Endodermal cell (in vitro differentiated cells): ENCODE measurements at regions not wholly inside any gene's neighbourhood (a gene's known extent, or its start where the extent isn't known, plus 50 kb on each side); places are given as distances from the start of the nearest gene placed in this dataset.

ENCODE experiments used
- DNase-seq: peaks from one replicate; pipeline ENCODE4 v3.0.0-alpha.2; 2017
- H3K27ac ChIP-seq: 2 replicates; pipeline ENCODE4 v1.5.1; 2013; ENCODE audit warnings: mild to moderate bottlenecking, low read depth, low read length, moderate library complexity
- H3K27me3 ChIP-seq: 2 replicates; pipeline ENCODE4 v1.6.1; 2013; ENCODE audit warnings: mild to moderate bottlenecking, low read length, moderate library complexity; ENCODE audit not compliant: insufficient read depth, control insufficient read depth, poor library complexity, severe bottlenecking
- H3K36me3 ChIP-seq: 2 replicates; pipeline ENCODE4 v1.7.0; 2013; ENCODE audit warnings: mild to moderate bottlenecking, low read length, moderate library complexity; ENCODE audit not compliant: control insufficient read depth, insufficient read depth
- H3K4me1 ChIP-seq: one replicate; pipeline ENCODE4 v1.7.0; 2013; ENCODE audit warnings: low read length; ENCODE audit not compliant: control insufficient read depth, insufficient read depth
- H3K4me3 ChIP-seq: 2 replicates; pipeline ENCODE4 v1.5.1; 2013; ENCODE audit warnings: mild to moderate bottlenecking, low read length, moderate library complexity
- H3K9ac ChIP-seq: 2 replicates; pipeline ENCODE4 v1.6.1; 2013; ENCODE audit warnings: mild to moderate bottlenecking, low read length, moderate library complexity; ENCODE audit not compliant: poor library complexity, severe bottlenecking; ENCODE audit errors: extremely low read depth
- H3K9me3 ChIP-seq: 2 replicates; pipeline ENCODE4 v1.6.1; 2013; ENCODE audit warnings: mild to moderate bottlenecking, low read length, moderate library complexity; ENCODE audit not compliant: control insufficient read depth
- H3K27ac Mint-ChIP-seq: 2 replicates; pipeline ENCODE4 v1.8.0; 2020; ENCODE audit warnings: mixed read lengths
- H3K27me3 Mint-ChIP-seq: 2 replicates; pipeline ENCODE4 v1.8.0; 2021; ENCODE audit warnings: mild to moderate bottlenecking, mixed read lengths; ENCODE audit not compliant: insufficient read depth
- H3K36me3 Mint-ChIP-seq: 2 replicates; pipeline ENCODE4 v1.8.0; 2020; ENCODE audit warnings: low read depth, mixed read lengths
- H3K4me1 Mint-ChIP-seq: 2 replicates; pipeline ENCODE4 v1.8.0; 2020; ENCODE audit warnings: mixed read lengths
- H3K4me3 Mint-ChIP-seq: 2 replicates; pipeline ENCODE4 v1.8.0; 2020; ENCODE audit warnings: mild to moderate bottlenecking, moderate library complexity, mixed read lengths
- H3K9me3 Mint-ChIP-seq: 2 replicates; pipeline ENCODE4 v1.8.0; 2020; ENCODE audit warnings: mild to moderate bottlenecking, mixed read lengths
- CTCF ChIP-seq: fragments of 200-600 bp; sonication (generic); conservative IDR thresholded peaks from 2 replicates; pipeline ENCODE4 v1.5.0; 2021; ENCODE audit warnings: antibody characterized with exemption, mild to moderate bottlenecking
- WGBS, 2 experiments: methylation state at CpG; one replicate each; pipeline versions ENCODE4 v1.1.5 to v1.1.7; 2013; ENCODE audit warnings: missing lambda C conversion rate in 2 of 2, mixed read lengths in 1 of 2; ENCODE audit not compliant: insufficient coverage in 1 of 2, insufficient read length in 1 of 2; 5-methylcytosine and 5-hydroxymethylcytosine counted together

DNA sequence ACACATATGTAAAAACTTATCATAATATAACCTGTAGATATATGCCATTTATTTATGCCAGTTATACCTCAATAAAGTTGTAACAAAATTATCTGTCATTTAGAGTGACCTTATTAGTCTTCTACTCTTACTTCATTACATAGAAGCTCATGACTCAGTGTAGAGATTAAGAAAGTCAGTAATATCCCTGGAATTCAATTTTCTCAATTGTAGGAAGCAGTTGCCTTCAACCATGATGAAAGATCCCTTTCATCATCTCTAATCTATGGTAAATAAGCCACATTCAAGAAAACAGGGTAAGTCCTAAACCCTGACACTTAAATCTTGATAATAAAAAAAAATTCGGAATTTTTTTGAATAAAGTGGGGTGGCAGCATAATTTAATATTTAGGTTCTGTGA lies 216.5 kb upstream of the PEX5L start:
- Histone ChIP-seq H3K36me3 (no peaks in the 10 kb centered on the region), H3K9ac (no peak overlapping the region), H3K27me3 (no peaks in the 10 kb centered on the region), H3K27ac (no peak overlapping the region), H3K4me3 (no peak overlapping the region), H3K4me1 (no peaks in the 10 kb centered on the region), H3K9me3 (peaks cover 5% of the 10 kb centered on the region)
- WGBS, 2 experiments: 76% methylated on average over 1 of the region's 1 CpG; no CpG with 5 or more reads in 1 of the 2 experiments
- no peak for DNase-seq
- Mint-ChIP-seq H3K4me3 (no peak overlapping the region), H3K36me3 (no peaks in the 10 kb centered on the region), H3K4me1 (no peaks in the 10 kb centered on the region), H3K27ac (no peak overlapping the region), H3K9me3 (peaks cover 6% of the 10 kb centered on the region), H3K27me3 (no peaks in the 10 kb centered on the region)
- no peak for TF ChIP-seq CTCF

DNA sequence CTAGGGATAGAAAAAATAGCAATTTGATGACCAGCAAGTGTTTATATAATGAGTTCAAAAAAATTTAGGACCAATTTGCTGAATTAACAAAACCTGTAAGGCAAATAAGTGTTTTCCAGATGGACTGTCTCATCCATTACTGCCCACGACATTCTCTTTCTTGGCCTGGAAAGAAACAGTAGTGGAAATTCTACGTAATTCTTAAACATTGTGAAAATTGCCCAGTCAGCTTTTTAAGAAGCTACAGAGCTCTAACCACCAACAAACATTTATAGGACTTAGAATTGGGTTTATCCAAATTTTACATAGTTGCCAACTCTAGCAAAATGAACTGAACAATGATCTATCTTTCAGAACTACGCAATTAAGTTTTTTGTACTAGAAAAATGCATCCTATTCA lies 227.7 kb upstream of the PEX5L start:
- H3K9me3 Mint-ChIP-seq: peaks cover 17% of the 10 kb centered on the region
- H3K27ac Mint-ChIP-seq: no peak overlapping the region
- no peaks in the 10 kb centered on the region for H3K4me1 Mint-ChIP-seq
- H3K27me3 ChIP-seq: no peaks in the 10 kb centered on the region
- no peak overlapping the region for H3K9ac ChIP-seq
- no peaks in the 10 kb centered on the region for H3K36me3 ChIP-seq
- H3K36me3 Mint-ChIP-seq: no peaks in the 10 kb centered on the region
- peaks cover 8% of the 10 kb centered on the region for H3K9me3 ChIP-seq
- H3K4me1 ChIP-seq: no peaks in the 10 kb centered on the region
- no peak overlapping the region for H3K4me3 Mint-ChIP-seq
- 87 to 89% methylated on average over 2 to 3 of the region's 3 CpGs for WGBS, 2 experiments
- no peaks in the 10 kb centered on the region for H3K27me3 Mint-ChIP-seq
- TF ChIP-seq CTCF: no peak
- H3K4me3 ChIP-seq: no peak overlapping the region
- no peak for DNase-seq
- H3K27ac ChIP-seq: no peak overlapping the region

DNA sequence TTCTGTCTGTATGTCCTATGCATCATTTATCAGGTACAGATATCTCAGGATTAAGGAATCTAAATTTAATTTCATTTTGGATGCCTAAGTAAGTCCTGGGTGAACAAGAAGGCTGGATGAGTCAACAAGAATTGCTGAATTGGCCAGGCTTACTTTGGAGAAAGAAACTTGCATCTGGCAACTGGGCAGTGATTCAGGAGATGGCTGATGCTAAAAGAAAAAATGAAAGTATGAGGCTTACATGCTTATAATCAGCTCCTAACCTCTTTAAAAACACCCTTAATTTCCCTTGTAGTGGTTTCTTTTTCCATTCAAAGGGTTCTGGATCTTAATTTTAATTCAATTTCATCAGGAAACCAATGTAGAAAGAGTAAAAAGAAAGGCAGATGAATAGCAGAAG lies 228.8 kb upstream of the PEX5L start:
- H3K36me3 ChIP-seq: no peaks in the 10 kb centered on the region
- DNase-seq: no peak
- no peaks in the 10 kb centered on the region for H3K27me3 Mint-ChIP-seq
- H3K4me3 Mint-ChIP-seq: no peak overlapping the region
- H3K27ac Mint-ChIP-seq: no peak overlapping the region
- H3K4me3 ChIP-seq: no peak overlapping the region
- H3K9ac ChIP-seq: no peak overlapping the region
- no peaks in the 10 kb centered on the region for H3K4me1 ChIP-seq
- H3K9me3 ChIP-seq: no peaks in the 10 kb centered on the region
- no peak overlapping the region for H3K27ac ChIP-seq
- no peaks in the 10 kb centered on the region for H3K36me3 Mint-ChIP-seq
- TF ChIP-seq CTCF: no peak
- peaks cover 15% of the 10 kb centered on the region for H3K9me3 Mint-ChIP-seq
- no peaks in the 10 kb centered on the region for H3K4me1 Mint-ChIP-seq
- H3K27me3 ChIP-seq: no peaks in the 10 kb centered on the region
